Liver (tissue), 3 donors: ENCODE measurements at regions not wholly inside any gene's neighbourhood (a gene's known extent, or its start where the extent isn't known, plus 50 kb on each side); places are given as distances from the start of the nearest gene placed in this dataset.

ENCODE experiments used
- FOXA1 ChIP-seq: IDR thresholded peaks from 2 replicates; pipeline ENCODE4 v1.6.1; 2016; ENCODE audit warnings: antibody characterized with exemption
- GABPA ChIP-seq, 2 donors: IDR thresholded peaks in 1 of 2; conservative IDR thresholded peaks in 1 of 2; 2 replicates each; pipeline ENCODE4 v1.6.1; 2016; ENCODE audit warnings: antibody characterized with exemption in 2 of 2, mild to moderate bottlenecking in 1 of 2, moderate library complexity in 1 of 2
- HNF4A ChIP-seq, 2 donors: conservative IDR thresholded peaks; 2 replicates each; pipeline ENCODE4 v1.6.1; 2016; ENCODE audit warnings: antibody characterized with exemption in 2 of 2, mild to moderate bottlenecking in 2 of 2
- JUND ChIP-seq, 2 donors: IDR thresholded peaks; 2 replicates each; pipeline ENCODE4 v1.6.1; 2016; ENCODE audit warnings: antibody characterized with exemption in 2 of 2
- NR2F2 ChIP-seq: IDR thresholded peaks from 2 replicates; pipeline ENCODE4 v1.6.1; 2016; ENCODE audit warnings: antibody characterized with exemption
- RAD21 ChIP-seq, 2 donors: IDR thresholded peaks; 2 replicates each; pipeline ENCODE4 v1.6.1; 2016; ENCODE audit warnings: antibody characterized with exemption in 2 of 2, mild to moderate bottlenecking in 2 of 2
- RXRA ChIP-seq, 2 donors: IDR thresholded peaks; 2 replicates each; pipeline ENCODE4 v1.6.1; 2017 to 2018; ENCODE audit warnings: antibody characterized with exemption in 2 of 2, mild to moderate bottlenecking in 1 of 2
- TAF1 ChIP-seq: conservative IDR thresholded peaks from 2 replicates; pipeline ENCODE4 v1.6.1; 2016; ENCODE audit warnings: antibody characterized with exemption, mild to moderate bottlenecking
- TF ChIP-seq, protein P1 (sequence below): fragments of 150-350 bp; IDR thresholded peaks from 2 replicates; pipeline ENCODE4 v1.5.1; 2017; ENCODE audit warnings: improper control_type of control experiment, low read depth, low read length; ENCODE audit not compliant: missing input control
- TF ChIP-seq, protein P2 (sequence below): IDR thresholded peaks from 2 replicates; pipeline ENCODE4 v1.6.1; 2016; ENCODE audit warnings: antibody characterized with exemption
- TF ChIP-seq, protein P3 (sequence below): IDR thresholded peaks from 2 replicates; pipeline ENCODE4 v1.6.1; 2016; ENCODE audit warnings: antibody characterized with exemption
- TF ChIP-seq, protein P4 (sequence below): IDR thresholded peaks from 2 replicates; pipeline ENCODE4 v1.6.1; 2016; ENCODE audit warnings: antibody characterized with exemption, mild to moderate bottlenecking
- donor health status: healthy.
- donor health status: healthy.

DNA sequence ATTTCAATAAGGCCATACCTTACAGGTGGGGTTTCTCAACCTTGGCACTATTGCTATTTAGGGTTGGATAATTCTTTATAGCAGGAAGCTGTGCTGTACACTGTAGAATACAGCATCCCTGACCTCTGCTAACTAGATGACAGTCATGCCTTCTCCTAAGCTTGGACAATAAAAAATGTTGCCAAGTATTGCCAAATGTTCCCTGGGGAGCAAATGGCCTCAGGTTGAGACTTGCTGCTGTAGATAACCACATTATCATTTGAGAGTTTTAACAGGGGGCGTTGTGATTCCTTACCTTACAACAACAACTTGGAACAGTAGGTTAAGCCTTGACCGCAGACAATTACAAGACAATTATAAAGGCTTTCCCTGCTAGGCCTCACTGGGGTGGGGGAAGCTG lies 1073.6 kb upstream of the TMEM132C start:
- no peak for TF ChIP-seq NR2F2
- TF ChIP-seq, protein P1, sequence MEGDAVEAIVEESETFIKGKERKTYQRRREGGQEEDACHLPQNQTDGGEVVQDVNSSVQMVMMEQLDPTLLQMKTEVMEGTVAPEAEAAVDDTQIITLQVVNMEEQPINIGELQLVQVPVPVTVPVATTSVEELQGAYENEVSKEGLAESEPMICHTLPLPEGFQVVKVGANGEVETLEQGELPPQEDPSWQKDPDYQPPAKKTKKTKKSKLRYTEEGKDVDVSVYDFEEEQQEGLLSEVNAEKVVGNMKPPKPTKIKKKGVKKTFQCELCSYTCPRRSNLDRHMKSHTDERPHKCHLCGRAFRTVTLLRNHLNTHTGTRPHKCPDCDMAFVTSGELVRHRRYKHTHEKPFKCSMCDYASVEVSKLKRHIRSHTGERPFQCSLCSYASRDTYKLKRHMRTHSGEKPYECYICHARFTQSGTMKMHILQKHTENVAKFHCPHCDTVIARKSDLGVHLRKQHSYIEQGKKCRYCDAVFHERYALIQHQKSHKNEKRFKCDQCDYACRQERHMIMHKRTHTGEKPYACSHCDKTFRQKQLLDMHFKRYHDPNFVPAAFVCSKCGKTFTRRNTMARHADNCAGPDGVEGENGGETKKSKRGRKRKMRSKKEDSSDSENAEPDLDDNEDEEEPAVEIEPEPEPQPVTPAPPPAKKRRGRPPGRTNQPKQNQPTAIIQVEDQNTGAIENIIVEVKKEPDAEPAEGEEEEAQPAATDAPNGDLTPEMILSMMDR = no peak
- TF ChIP-seq, protein P2, sequence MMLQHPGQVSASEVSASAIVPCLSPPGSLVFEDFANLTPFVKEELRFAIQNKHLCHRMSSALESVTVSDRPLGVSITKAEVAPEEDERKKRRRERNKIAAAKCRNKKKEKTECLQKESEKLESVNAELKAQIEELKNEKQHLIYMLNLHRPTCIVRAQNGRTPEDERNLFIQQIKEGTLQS = no peak
- TF ChIP-seq HNF4A (conservative IDR thresholded peaks at IDR 0.05) = no peak
- no peak for TF ChIP-seq RXRA (IDR thresholded peaks at IDR 0.05)
- no peak for TF ChIP-seq RAD21 (IDR thresholded peaks at IDR 0.05)
- TF ChIP-seq, protein P3, sequence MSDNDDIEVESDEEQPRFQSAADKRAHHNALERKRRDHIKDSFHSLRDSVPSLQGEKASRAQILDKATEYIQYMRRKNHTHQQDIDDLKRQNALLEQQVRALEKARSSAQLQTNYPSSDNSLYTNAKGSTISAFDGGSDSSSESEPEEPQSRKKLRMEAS = no peak
- TF ChIP-seq TAF1 = no peak
- no peak for TF ChIP-seq GABPA (IDR thresholded peaks at IDR 0.05 in 1 of 2, conservative IDR thresholded peaks at IDR 0.05 in 1 of 2)
- TF ChIP-seq, protein P4, sequence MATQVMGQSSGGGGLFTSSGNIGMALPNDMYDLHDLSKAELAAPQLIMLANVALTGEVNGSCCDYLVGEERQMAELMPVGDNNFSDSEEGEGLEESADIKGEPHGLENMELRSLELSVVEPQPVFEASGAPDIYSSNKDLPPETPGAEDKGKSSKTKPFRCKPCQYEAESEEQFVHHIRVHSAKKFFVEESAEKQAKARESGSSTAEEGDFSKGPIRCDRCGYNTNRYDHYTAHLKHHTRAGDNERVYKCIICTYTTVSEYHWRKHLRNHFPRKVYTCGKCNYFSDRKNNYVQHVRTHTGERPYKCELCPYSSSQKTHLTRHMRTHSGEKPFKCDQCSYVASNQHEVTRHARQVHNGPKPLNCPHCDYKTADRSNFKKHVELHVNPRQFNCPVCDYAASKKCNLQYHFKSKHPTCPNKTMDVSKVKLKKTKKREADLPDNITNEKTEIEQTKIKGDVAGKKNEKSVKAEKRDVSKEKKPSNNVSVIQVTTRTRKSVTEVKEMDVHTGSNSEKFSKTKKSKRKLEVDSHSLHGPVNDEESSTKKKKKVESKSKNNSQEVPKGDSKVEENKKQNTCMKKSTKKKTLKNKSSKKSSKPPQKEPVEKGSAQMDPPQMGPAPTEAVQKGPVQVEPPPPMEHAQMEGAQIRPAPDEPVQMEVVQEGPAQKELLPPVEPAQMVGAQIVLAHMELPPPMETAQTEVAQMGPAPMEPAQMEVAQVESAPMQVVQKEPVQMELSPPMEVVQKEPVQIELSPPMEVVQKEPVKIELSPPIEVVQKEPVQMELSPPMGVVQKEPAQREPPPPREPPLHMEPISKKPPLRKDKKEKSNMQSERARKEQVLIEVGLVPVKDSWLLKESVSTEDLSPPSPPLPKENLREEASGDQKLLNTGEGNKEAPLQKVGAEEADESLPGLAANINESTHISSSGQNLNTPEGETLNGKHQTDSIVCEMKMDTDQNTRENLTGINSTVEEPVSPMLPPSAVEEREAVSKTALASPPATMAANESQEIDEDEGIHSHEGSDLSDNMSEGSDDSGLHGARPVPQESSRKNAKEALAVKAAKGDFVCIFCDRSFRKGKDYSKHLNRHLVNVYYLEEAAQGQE = no peak
- TF ChIP-seq JUND (IDR thresholded peaks at IDR 0.05) = no peak
- no peak for TF ChIP-seq FOXA1
